Uterus (tissue), 3 donors: ENCODE measurements at regions not wholly inside any gene's neighbourhood (a gene's known extent, or its start where the extent isn't known, plus 50 kb on each side); places are given as distances from the start of the nearest gene placed in this dataset.

ENCODE experiments used
- DNase-seq, 2 donors: peaks; one replicate each; pipeline ENCODE4 v3.0.0-alpha.2; 2019 to 2020
- H3K27ac ChIP-seq, 2 donors: fragments of 200-600 bp; sonication (generic); 1 replicate in 1 of 2; 2 replicates in 1 of 2; pipeline ENCODE4 v1.5.1; 2016 to 2018
- H3K27me3 ChIP-seq, 2 donors: fragments of 200-600 bp; sonication (generic); one replicate each; pipeline ENCODE4 v1.5.1; 2018 to 2019; ENCODE audit warnings: control low read depth in 1 of 2
- H3K36me3 ChIP-seq, 2 donors: fragments of 200-600 bp; sonication (generic); one replicate each; pipeline ENCODE4 v1.5.1; 2019; ENCODE audit warnings: control low read depth in 1 of 2
- H3K4me1 ChIP-seq, 2 donors: fragments of 200-600 bp; sonication (generic); one replicate each; pipeline ENCODE4 v1.5.1; 2018 to 2019; ENCODE audit warnings: control low read depth in 1 of 2
- H3K4me3 ChIP-seq, 2 donors: fragments of 200-600 bp; sonication (generic); 1 replicate in 1 of 2; 2 replicates in 1 of 2; pipeline ENCODE4 v1.5.1; 2018 to 2019; ENCODE audit warnings: mild to moderate bottlenecking in 1 of 2
- H3K9me3 ChIP-seq, 2 donors: fragments of 200-600 bp; sonication (generic); one replicate each; pipeline ENCODE4 v1.5.1; 2019; ENCODE audit warnings: control low read depth in 1 of 2
- CTCF ChIP-seq, 4 experiments: fragments of 200-600 bp in 2 of 4; fragments of 450-650 bp in 2 of 4; sonication (generic) in 2 of 4; IDR thresholded peaks; one replicate each; pipeline ENCODE4 v1.5.1; 2016 to 2019; ENCODE audit warnings: antibody characterized with exemption in 4 of 4, mild to moderate bottlenecking in 2 of 4, moderate library complexity in 1 of 4
- POLR2A ChIP-seq, 2 donors: fragments of 450-650 bp; IDR thresholded peaks; one replicate each; pipeline ENCODE4 v1.6.1; 2016; ENCODE audit warnings: antibody characterized with exemption in 2 of 2, mild to moderate bottlenecking in 1 of 2, moderate library complexity in 1 of 2
- intact Hi-C: fragments of 100-400 bp; cut with DNase I; formaldehyde crosslinking; loops from one replicate; pipeline ENCODE4 v1.15.1; 2023; ENCODE audit warnings: low total_unique reads
- donor health status: DM: yes; HTN: yes; CAD: no.

GRCh38 chr9:16928179-16928945 is 57.9 kb upstream of the BNC2 start:
- no peak overlapping the region for H3K4me3 ChIP-seq
- no peaks in the 10 kb centered on the region for H3K27me3 ChIP-seq
- TF ChIP-seq CTCF (IDR thresholded peaks at IDR 0.05), result no peak
- TF ChIP-seq POLR2A (IDR thresholded peaks at IDR 0.05), result no peak
- no peaks in the 10 kb centered on the region for H3K9me3 ChIP-seq
- H3K27ac ChIP-seq, result no peak overlapping the region
- no peak for DNase-seq
- H3K4me1 ChIP-seq, result no peaks in the 10 kb centered on the region
- no peaks in the 10 kb centered on the region for H3K36me3 ChIP-seq
- intact Hi-C loops, result no loop called here

- Histone ChIP-seq H3K4me1 (no peaks in the 10 kb centered on the region), H3K27ac (no peak overlapping the region), H3K4me3 (no peak overlapping the region), H3K36me3 (no peaks in the 10 kb centered on the region), H3K27me3 (no peaks in the 10 kb centered on the region), H3K9me3 (no peaks in the 10 kb centered on the region)
- intact Hi-C loops, result no loop called here
- DNase-seq, result no peak
- TF ChIP-seq CTCF (IDR thresholded peaks at IDR 0.05) (no peak), POLR2A (IDR thresholded peaks at IDR 0.05) (no peak)
Observed at GRCh38 chr9:16925426-16925825, 55.0 kb upstream of the BNC2 start.

- Histone ChIP-seq H3K9me3 (no peaks in the 10 kb centered on the region), H3K27ac (no peak overlapping the region), H3K27me3 (no peaks in the 10 kb centered on the region), H3K4me3 (no peak overlapping the region), H3K4me1 (no peaks in the 10 kb centered on the region), H3K36me3 (no peaks in the 10 kb centered on the region)
- TF ChIP-seq CTCF (IDR thresholded peaks at IDR 0.05), result no peak
- no peak for TF ChIP-seq POLR2A (IDR thresholded peaks at IDR 0.05)
- intact Hi-C loops, result no loop called here
- no peak for DNase-seq
Observed at GRCh38 chr9:16924311-16924915, 53.9 kb upstream of the BNC2 start.

GRCh38 chr9:16921855-16922254 is 51.4 kb upstream of the BNC2 start:
- Histone ChIP-seq H3K4me3 (no peak overlapping the region), H3K4me1 (no peaks in the 10 kb centered on the region), H3K36me3 (no peaks in the 10 kb centered on the region), H3K27ac (no peak overlapping the region), H3K9me3 (no peaks in the 10 kb centered on the region), H3K27me3 (no peaks in the 10 kb centered on the region)
- no peak for TF ChIP-seq POLR2A (IDR thresholded peaks at IDR 0.05)
- no peak for TF ChIP-seq CTCF (IDR thresholded peaks at IDR 0.05)
- intact Hi-C loops, result no loop called here
- DNase-seq, result no peak
